Heart right ventricle (tissue), 16 donors: ENCODE measurements at regions not wholly inside any gene's neighbourhood (a gene's known extent, or its start where the extent isn't known, plus 50 kb on each side); places are given as distances from the start of the nearest gene placed in this dataset.

Source experiments
- ATAC-seq, 8 donors: fragments of 200-7000 bp; cut with Tn5 transposase; one replicate each; pipeline ENCODE4 v1.9.1; 2020; ENCODE audit warnings: mild to moderate bottlenecking in 8 of 8, moderate library complexity in 8 of 8, moderate number of reproducible peaks in 1 of 8
- DNase-seq, 2 donors: peaks; one replicate each; pipeline ENCODE4 v3.0.0-alpha.2; 2020
- H3K27ac ChIP-seq, 10 donors: fragments of 200-600 bp; sonication (generic) in 2 of 10; one replicate each; pipeline versions ENCODE4 v1.5.0 to v1.8.0; 2020 to 2022; ENCODE audit warnings: mild to moderate bottlenecking in 3 of 10
- H3K27me3 ChIP-seq, 7 donors: fragments of 200-600 bp; one replicate each; pipeline ENCODE4 v1.8.0; 2021 to 2022; ENCODE audit warnings: mild to moderate bottlenecking in 2 of 7
- H3K36me3 ChIP-seq, 9 donors: fragments of 200-600 bp; sonication (generic) in 1 of 9; one replicate each; pipeline versions ENCODE4 v1.5.0 to v1.8.0; 2020 to 2022; ENCODE audit warnings: mild to moderate bottlenecking in 2 of 9
- H3K4me1 ChIP-seq, 9 donors: fragments of 200-600 bp; sonication (generic) in 1 of 9; one replicate each; pipeline versions ENCODE4 v1.5.0 to v1.8.0; 2020 to 2022; ENCODE audit warnings: mild to moderate bottlenecking in 4 of 9
- H3K4me3 ChIP-seq, 10 donors: fragments of 200-600 bp; sonication (generic) in 2 of 10; one replicate each; pipeline versions ENCODE4 v1.5.0 to v1.8.0; 2020 to 2022; ENCODE audit warnings: mild to moderate bottlenecking in 7 of 10, moderate library complexity in 2 of 10
- H3K9me3 ChIP-seq, 11 donors: fragments of 200-600 bp in 10 of 11; sonication (generic) in 2 of 11; one replicate each; pipeline versions ENCODE4 v1.5.0 to v1.8.0; 2013 to 2022; ENCODE audit warnings: mild to moderate bottlenecking in 2 of 11, control low read depth in 1 of 11, moderate library complexity in 1 of 11
- CTCF ChIP-seq, 9 donors: fragments of 200-600 bp; sonication (generic) in 2 of 9; IDR thresholded peaks; one replicate each; pipeline versions ENCODE4 v1.5.0 to v1.8.0; 2021 to 2022; ENCODE audit warnings: antibody characterized with exemption in 9 of 9, mild to moderate bottlenecking in 5 of 9, moderate library complexity in 1 of 9
- WGBS, 2 donors: extraction: QIAGEN DNeasy Blood & Tissue Kit; methylation state at CpG; one replicate each; pipeline ENCODE4 v1.1.7; 2013; ENCODE audit warnings: inconsistent platforms in 1 of 2; 5-methylcytosine and 5-hydroxymethylcytosine counted together
- intact Hi-C, 10 donors: fragments of 100-400 bp; cut with DNase I; formaldehyde crosslinking; loops; one replicate each; pipeline versions ENCODE4 v1.11.1 to v1.14.2; 2022
- donor health status: Arrhythmogenic right ventricular cardiomyopathy.
- donor health status: ischemic (EF 13 %, LVEDD 7.1; RV severe dilation, severe dysfunction).
- donor health status: healthy with polysubstance abuse.
- donor health status: DM: no; HTN: yes; CAD: no.
- donor health status: DM: no; HTN: no; CAD: no.
- donor health status: ischemic (EF 25% LVEDD 6.9; RV normal size, moderate dysfunction).
- donor health status: ischemic (EF 25% LVEDD 5.7; RV mildly dilated, moderate dysfunction).
- donor health status: healthy.
- donor health status: DM: yes; HTN: yes; CAD: no.
- donor health status: Ischemic cardiomyopathy.
- donor health status: ischemic (EF 35%, LVEDD 5.7; RV mildly dilated, moderate dysfunction).
- donor health status: nonischemic (EF 11% LVEDD 7.7; RV severe dilation, severe dysfunction).
- donor health status: DM: yes; HTN: yes; CAD: no.
- donor health status: PGD.
- donor health status: ischemic (EF 29% LVEDD 5.4; RV normal size, mild dysfunction).
- donor health status: nonischemic (EF 23%, LVEDD 6.1; RV moderate dilation, normal function).

DNA sequence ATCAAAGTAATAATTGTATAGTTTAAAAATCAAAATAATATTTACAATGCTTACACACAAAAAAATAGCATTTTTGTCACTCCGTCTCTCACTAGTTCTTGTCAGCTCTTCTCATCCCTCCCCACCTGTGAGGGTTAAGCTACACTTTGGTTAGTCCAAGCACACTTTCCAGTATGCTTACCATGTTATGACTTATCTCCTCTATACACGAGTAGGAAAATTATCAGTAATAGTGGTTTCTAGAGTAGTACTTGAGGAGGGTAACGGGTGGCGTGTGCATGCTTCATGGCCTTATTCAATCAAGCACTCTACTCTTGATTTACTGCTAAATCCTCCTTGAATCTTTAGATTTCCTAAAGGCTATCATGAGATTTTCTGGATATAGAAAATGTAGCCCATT lies 443.7 kb downstream of the UTRN start:
- TF ChIP-seq CTCF (IDR thresholded peaks at IDR 0.05), result no peak
- Histone ChIP-seq H3K27ac (no peak overlapping the region), H3K36me3 (peaks cover 0 to 46% (median 10%) of the 10 kb centered on the region in 9 donors), H3K4me3 (no peak overlapping the region), H3K27me3 (no peaks in the 10 kb centered on the region), H3K9me3 (no peaks in the 10 kb centered on the region), H3K4me1 (no peaks in the 10 kb centered on the region)
- WGBS, 2 donors, result 84 to 89% methylated on average over 4 of the region's 4 CpGs
- intact Hi-C loops, result no loop called here
- ATAC-seq (no peak), DNase-seq (no peak)

DNA sequence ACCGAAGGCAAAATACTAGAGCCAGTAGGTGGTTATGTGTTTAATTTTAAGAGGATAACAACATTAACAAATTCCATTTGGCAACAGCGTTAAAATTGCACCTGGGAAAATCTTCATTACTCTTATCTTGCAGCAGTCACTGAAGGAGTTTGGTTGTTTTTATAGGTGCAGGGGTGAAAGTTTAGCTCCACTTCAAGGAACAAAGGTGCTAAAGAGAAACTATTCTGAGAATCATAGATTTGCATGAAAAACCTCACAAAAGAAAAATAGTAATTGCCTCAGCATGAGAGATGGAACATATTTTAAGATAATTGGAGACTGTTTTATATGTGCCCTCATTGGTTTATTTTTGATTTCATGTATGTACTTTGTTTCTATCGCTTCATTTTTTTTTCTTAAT lies 444.4 kb downstream of the UTRN start:
- TF ChIP-seq CTCF (IDR thresholded peaks at IDR 0.05), result no peak
- no peak for ATAC-seq
- Histone ChIP-seq H3K27ac (no peak overlapping the region), H3K36me3 (peaks cover 0 to 53% (median 10%) of the 10 kb centered on the region in 9 donors), H3K4me1 (no peaks in the 10 kb centered on the region), H3K27me3 (no peaks in the 10 kb centered on the region), H3K9me3 (no peaks in the 10 kb centered on the region), H3K4me3 (no peak overlapping the region)
- 92 to 95% methylated on average over 3 of the region's 3 CpGs for WGBS, 2 donors
- DNase-seq, result no peak
- intact Hi-C loops, result no loop called here

GRCh38 chr6:144730088-144730645 lies 445.0 kb downstream of the UTRN start:
- intact Hi-C loops, result no loop called here
- Histone ChIP-seq H3K4me3 (no peak overlapping the region), H3K36me3 (peaks cover 0 to 59% (median 10%) of the 10 kb centered on the region in 9 donors), H3K27ac (no peak overlapping the region), H3K27me3 (no peaks in the 10 kb centered on the region), H3K9me3 (no peaks in the 10 kb centered on the region), H3K4me1 (no peaks in the 10 kb centered on the region)
- ATAC-seq (no peak), DNase-seq (no peak)
- no peak for TF ChIP-seq CTCF (IDR thresholded peaks at IDR 0.05)
- WGBS, 2 donors, result 93 to 94% methylated on average over 5 of the region's 5 CpGs

DNA sequence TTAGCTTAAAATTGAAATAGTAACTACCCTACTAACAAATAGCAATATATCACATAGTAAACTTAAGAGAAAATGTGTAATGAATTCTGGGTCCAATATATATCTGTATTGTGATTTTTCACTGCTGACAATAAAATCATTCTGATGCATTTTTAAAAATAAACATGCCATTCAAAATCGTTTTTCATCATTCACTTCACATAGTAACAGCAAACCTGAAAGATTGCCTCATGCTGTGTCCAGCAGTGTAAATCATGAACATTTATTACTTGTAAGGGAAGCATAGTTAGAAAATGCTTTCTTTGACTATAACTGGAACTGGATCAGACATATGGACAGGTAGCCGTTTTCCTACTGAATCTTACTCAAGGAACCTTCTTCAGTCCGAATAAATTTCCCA lies 446.1 kb downstream of the UTRN start:
- intact Hi-C loops, result no loop called here
- no peak overlapping the region for H3K27ac ChIP-seq
- no peaks in the 10 kb centered on the region for H3K4me1 ChIP-seq
- 85 to 90% methylated on average over 3 of the region's 3 CpGs for WGBS, 2 donors
- no peak overlapping the region for H3K4me3 ChIP-seq
- ATAC-seq (no peak), DNase-seq (no peak)
- H3K36me3 ChIP-seq, result peaks cover 0 to 65% (median 10%) of the 10 kb centered on the region in 9 donors
- H3K27me3 ChIP-seq, result no peaks in the 10 kb centered on the region
- TF ChIP-seq CTCF (IDR thresholded peaks at IDR 0.05), result no peak
- H3K9me3 ChIP-seq, result no peaks in the 10 kb centered on the region
